PC-9 (cell line): ENCODE measurements at regions not wholly inside any gene's neighbourhood (a gene's known extent, or its start where the extent isn't known, plus 50 kb on each side); places are given as distances from the start of the nearest gene placed in this dataset.

Experiments used
- BruUV-seq: library from RNA; stranded (reverse); fragments of 400-500 nt; replicated peaks from 2 replicates; lab custom pipeline; 2021; lab: Mats Ljungman, UMichigan
- CTCF ChIA-PET: fragments of 300-600 bp; sonication (Branson Sonifier 250); formaldehyde crosslinking; loops from one replicate; lab custom pipeline; 2022; ENCODE audit warnings: antibody characterized with exemption; lab: Charles Lee
- POLR2A ChIA-PET: fragments of 300-600 bp; sonication (Branson Sonifier 250); formaldehyde crosslinking; loops from one replicate; lab custom pipeline; 2022; ENCODE audit warnings: antibody characterized with exemption; ENCODE audit not compliant: unreplicated experiment; lab: Charles Lee
- DNase-seq, 2 experiments: peaks; one replicate each; pipeline versions ENCODE4 v3.0.0 to v3.0.0-alpha.2; 2015 to 2022; ENCODE audit warnings: mixed read lengths in 1 of 2
- H2AFZ ChIP-seq: fragments of 200-600 bp; sonication (generic); 2 replicates; pipeline ENCODE4 v1.8.1; 2017; ENCODE audit warnings: antibody characterized with exemption
- H3F3A ChIP-seq: fragments of 200-600 bp; sonication (generic); 2 replicates; pipeline ENCODE4 v1.8.1; 2017; ENCODE audit warnings: antibody characterized with exemption, mild to moderate bottlenecking, low read depth; ENCODE audit not compliant: insufficient read depth
- H3K27ac ChIP-seq: fragments of 200-600 bp; sonication (generic); 2 replicates; pipeline ENCODE4 v1.6.1; 2016; ENCODE audit warnings: mixed run types
- H3K27me3 ChIP-seq: fragments of 200-600 bp; sonication (generic); 2 replicates; pipeline ENCODE4 v1.6.1; 2016; ENCODE audit warnings: low read depth, mixed run types; ENCODE audit not compliant: insufficient read depth
- H3K36me3 ChIP-seq: fragments of 200-600 bp; sonication (generic); 2 replicates; pipeline ENCODE4 v1.6.1; 2016; ENCODE audit warnings: low read depth, mixed run types
- H3K4me1 ChIP-seq: fragments of 200-600 bp; sonication (generic); replicated peaks from 2 replicates; pipeline ENCODE4 v1.6.1; 2016; ENCODE audit warnings: mixed run types; ENCODE audit not compliant: insufficient read depth
- H3K4me2 ChIP-seq: fragments of 200-600 bp; sonication (generic); 2 replicates; pipeline ENCODE4 v1.6.1; 2017; ENCODE audit warnings: mixed run types
- H3K4me3 ChIP-seq: fragments of 200-600 bp; sonication (generic); 2 replicates; pipeline ENCODE4 v1.6.1; 2016; ENCODE audit warnings: mixed run types
- H3K79me2 ChIP-seq: fragments of 200-600 bp; sonication (generic); 2 replicates; pipeline ENCODE4 v1.6.1; 2017; ENCODE audit warnings: low read depth, mixed run types
- H3K9me2 ChIP-seq: fragments of 200-600 bp; sonication (generic); 2 replicates; pipeline ENCODE4 v1.8.1; 2017; ENCODE audit warnings: mild to moderate bottlenecking; ENCODE audit not compliant: insufficient read depth
- H3K9me3 ChIP-seq: fragments of 200-600 bp; sonication (generic); 2 replicates; pipeline ENCODE4 v1.8.1; 2016; ENCODE audit warnings: low read depth; ENCODE audit not compliant: insufficient read depth
- H4K20me1 ChIP-seq: fragments of 200-600 bp; sonication (generic); 2 replicates; pipeline ENCODE4 v1.8.1; 2017; ENCODE audit not compliant: insufficient read depth
- CTCF ChIP-seq: fragments of 200-600 bp; sonication (generic); conservative IDR thresholded peaks from 2 replicates; pipeline ENCODE4 v1.6.1; 2017; ENCODE audit warnings: mixed run types, antibody characterized with exemption, mild to moderate bottlenecking, moderate library complexity
- EZH2 ChIP-seq: fragments of 200-600 bp; sonication (generic); IDR thresholded peaks from 2 replicates; pipeline ENCODE4 v1.8.0; 2017; ENCODE audit warnings: antibody characterized with exemption, low read depth
- intact Hi-C: fragments of 100-400 bp; cut with micrococcal nuclease; formaldehyde crosslinking; loops from one replicate; pipeline ENCODE4 v1.10.0; 2022; ENCODE audit not compliant: unreplicated experiment

- Histone ChIP-seq H3F3A (no peaks in the 10 kb centered on the region), H3K9me2 (no peaks in the 10 kb centered on the region), H3K36me3 (no peaks in the 10 kb centered on the region), H3K9me3 (no peaks in the 10 kb centered on the region; the same call in 1 of the 2 replicates), H3K4me1 (no peaks in the 10 kb centered on the region), H3K79me2 (no peaks in the 10 kb centered on the region), H3K27me3 (peaks cover 100% of the 10 kb centered on the region), H3K4me3 (no peak overlapping the region), H2AFZ (no peak overlapping the region), H4K20me1 (no peaks in the 10 kb centered on the region; the same call in 1 of the 2 replicates), H3K27ac (no peak overlapping the region), H3K4me2 (no peak overlapping the region)
- intact Hi-C loops, result no loop called here
- no peak for DNase-seq
- no peak for TF ChIP-seq EZH2
- ChIA-PET POLR2A (no interaction called here), CTCF (no interaction called here)
- BruUV-seq, result no TSS peak
Observed at GRCh38 chr13:111924678-111925075, 142.3 kb upstream of the SOX1 start.

- intact Hi-C loops, result no loop called here
- BruUV-seq, result no TSS peak
- H3K4me2 ChIP-seq, result no peak overlapping the region
- no peaks in the 10 kb centered on the region for H3K9me2 ChIP-seq
- POLR2A ChIA-PET, result no interaction called here
- no peak for DNase-seq
- H4K20me1 ChIP-seq, result no peaks in the 10 kb centered on the region; the same call in 1 of the 2 replicates
- TF ChIP-seq CTCF, result no peak
- TF ChIP-seq EZH2, result no peak
- CTCF ChIA-PET, result no interaction called here
- H3K4me3 ChIP-seq, result no peak overlapping the region
- no peaks in the 10 kb centered on the region for H3K36me3 ChIP-seq
- no peaks in the 10 kb centered on the region for H3K79me2 ChIP-seq
- no peak overlapping the region for H2AFZ ChIP-seq
- no peak overlapping the region for H3K27ac ChIP-seq
- no peaks in the 10 kb centered on the region for H3F3A ChIP-seq
- peaks cover 100% of the 10 kb centered on the region for H3K27me3 ChIP-seq
- no peaks in the 10 kb centered on the region for H3K4me1 ChIP-seq
- no peaks in the 10 kb centered on the region; the same call in 1 of the 2 replicates for H3K9me3 ChIP-seq
Observed at GRCh38 chr13:111925146-111925875, 141.6 kb upstream of the SOX1 start.

- CTCF ChIA-PET, result no interaction called here
- H3K79me2 ChIP-seq, result no peaks in the 10 kb centered on the region
- no peaks in the 10 kb centered on the region for H3K36me3 ChIP-seq
- no peak overlapping the region for H2AFZ ChIP-seq
- no peak overlapping the region for H3K4me2 ChIP-seq
- intact Hi-C loops, result no loop called here
- peaks cover 96% of the 10 kb centered on the region for H3K27me3 ChIP-seq
- POLR2A ChIA-PET, result no interaction called here
- H3F3A ChIP-seq, result no peaks in the 10 kb centered on the region
- H3K4me1 ChIP-seq, result no peaks in the 10 kb centered on the region
- no peaks in the 10 kb centered on the region for H3K9me2 ChIP-seq
- DNase-seq, result no peak
- H3K9me3 ChIP-seq, result no peaks in the 10 kb centered on the region; the same call in 1 of the 2 replicates
- no TSS peak for BruUV-seq
- no peak overlapping the region for H3K27ac ChIP-seq
- TF ChIP-seq CTCF (no peak), EZH2 (no peak)
- no peak overlapping the region for H3K4me3 ChIP-seq
- no peaks in the 10 kb centered on the region; the same call in 1 of the 2 replicates for H4K20me1 ChIP-seq
Observed at GRCh38 chr13:111926501-111927180, 140.3 kb upstream of the SOX1 start.
